IPS-NIHi11 (cell line): ENCODE measurements at regions not wholly inside any gene's neighbourhood (a gene's known extent, or its start where the extent isn't known, plus 50 kb on each side); places are given as distances from the start of the nearest gene placed in this dataset.

Source experiments
- DNase-seq: peaks from one replicate; pipeline ENCODE4 v3.0.0; 2012; ENCODE audit warnings: mixed read lengths, low spot score

DNA sequence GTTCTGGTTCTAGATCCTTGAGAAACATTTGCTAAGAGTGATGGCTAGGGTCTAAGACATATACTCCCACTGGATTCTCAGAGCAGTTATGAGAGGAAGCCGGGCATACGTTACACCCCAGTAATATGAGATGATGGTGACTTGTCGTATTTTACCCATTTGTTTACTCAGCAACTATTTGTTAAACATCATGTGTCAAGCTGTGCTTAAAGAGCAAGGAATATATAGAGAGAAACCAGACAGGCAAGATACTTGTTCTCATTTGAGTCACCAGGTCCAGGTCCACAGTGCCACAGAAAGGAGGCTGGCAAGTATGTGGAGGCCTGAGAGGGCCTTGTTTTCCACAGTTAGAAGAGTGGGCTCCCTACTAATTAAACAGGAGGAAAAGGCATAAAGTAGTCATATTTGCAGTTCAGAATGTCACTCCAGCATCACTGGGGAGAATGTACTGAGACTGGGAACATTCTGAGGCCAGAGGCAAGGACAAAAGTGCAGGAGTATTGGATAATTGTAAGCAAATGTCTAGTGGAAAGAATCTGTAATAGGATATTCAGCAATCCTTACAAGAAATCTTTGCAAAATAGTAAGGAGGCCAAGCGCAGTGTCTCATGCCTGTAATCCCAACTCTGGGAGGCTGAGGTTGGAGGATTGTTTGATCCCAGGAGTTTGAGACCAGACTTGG, 142.2 kb downstream of the IRS2 start:
- no peak for DNase-seq

DNA sequence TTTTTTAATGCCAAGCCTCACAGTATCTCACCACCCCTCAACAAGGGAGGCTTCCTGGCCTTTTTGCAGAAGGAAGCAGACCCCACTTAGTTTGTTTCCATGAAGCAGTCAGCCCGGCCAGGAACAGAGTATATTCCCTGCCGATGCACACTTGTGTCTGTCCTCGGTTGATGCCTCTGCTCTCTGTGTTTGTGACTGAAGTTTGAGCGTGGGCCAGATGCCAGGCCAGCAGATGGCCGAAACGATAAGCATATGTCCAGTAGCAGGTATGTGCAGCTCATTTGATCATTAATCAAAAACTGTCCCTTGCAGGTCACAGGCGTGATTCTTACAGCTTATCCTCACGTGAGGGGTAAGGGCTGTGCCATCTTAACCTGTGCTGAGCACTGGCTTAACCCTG, 144.0 kb downstream of the IRS2 start:
- no peak for DNase-seq

DNA sequence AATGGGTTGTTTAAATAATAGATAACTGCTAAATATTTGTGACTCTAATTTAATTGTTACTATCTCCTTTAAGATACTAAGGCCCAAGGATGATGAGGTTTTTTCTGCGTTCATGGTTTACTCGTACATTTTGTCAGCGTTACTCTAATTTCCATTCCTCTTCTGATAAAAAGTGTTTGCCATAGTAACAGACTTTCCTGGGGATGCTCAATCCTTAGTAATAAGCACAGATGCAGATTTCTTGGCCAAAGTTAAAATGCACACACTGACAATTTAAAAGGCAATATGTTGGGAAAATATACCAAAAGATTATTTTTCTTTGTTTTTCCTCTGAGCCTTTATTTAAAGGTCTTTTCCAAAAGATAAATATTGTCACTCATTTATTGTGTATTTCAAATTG, 149.6 kb downstream of the IRS2 start:
- no peak for DNase-seq

DNA sequence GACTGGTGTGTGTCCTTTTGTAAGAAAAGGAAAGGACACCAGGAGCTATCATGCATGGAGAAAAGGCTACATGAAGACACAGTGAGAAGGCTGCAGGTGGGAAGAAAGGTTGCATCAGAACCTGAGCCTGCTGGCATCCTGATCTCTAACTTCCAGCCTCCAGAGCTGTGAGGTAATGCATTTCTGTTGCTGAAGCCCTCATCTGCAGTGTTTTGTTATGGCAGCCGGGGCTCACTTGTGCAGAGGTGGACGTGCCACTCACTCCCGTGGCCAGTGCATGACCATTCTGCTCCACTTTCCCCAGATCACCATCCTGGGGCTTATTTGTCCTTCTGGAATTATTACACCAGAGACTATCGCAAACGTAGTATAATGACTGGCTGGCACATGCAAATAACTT, 155.3 kb downstream of the IRS2 start:
- no peak for DNase-seq

DNA sequence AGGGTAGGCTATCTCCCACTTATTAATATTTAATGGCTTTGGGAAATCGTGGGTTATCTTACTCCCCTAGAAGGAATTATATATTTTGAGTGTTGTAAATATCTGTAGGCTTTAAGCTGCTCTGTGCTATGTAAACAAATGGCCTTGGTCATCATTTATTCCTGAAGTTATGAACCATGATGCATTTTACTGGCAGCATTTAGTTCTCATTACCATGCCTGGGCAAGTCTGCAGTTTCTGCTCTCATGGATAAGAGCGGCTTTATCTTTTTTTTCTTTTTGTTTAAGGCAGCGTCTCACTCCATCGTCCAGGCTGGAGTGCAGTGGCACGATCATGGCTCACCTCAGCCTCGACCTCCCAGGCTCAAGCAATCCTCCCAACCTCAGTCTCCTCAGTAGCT, 156.1 kb downstream of the IRS2 start:
- DNase-seq: no peak

DNA sequence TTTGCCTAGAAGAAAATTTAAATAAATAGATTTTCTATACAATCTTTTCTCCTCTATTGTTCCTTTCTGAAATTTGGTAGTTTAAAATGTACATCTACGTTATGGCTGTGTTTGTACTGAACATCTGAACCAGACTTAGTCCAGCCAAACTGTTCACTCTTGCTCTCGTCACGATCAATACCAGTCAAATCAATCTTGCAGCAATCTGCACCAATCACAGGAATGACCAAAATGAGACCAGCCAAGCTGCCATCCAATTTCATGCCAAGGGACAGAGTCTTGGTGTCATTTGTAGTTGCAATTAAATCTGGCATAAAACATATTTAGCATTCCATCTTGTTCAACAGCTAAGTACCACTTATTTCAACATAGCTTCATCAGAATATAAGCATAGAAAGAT, 156.6 kb downstream of the IRS2 start:
- no peak for DNase-seq

DNA sequence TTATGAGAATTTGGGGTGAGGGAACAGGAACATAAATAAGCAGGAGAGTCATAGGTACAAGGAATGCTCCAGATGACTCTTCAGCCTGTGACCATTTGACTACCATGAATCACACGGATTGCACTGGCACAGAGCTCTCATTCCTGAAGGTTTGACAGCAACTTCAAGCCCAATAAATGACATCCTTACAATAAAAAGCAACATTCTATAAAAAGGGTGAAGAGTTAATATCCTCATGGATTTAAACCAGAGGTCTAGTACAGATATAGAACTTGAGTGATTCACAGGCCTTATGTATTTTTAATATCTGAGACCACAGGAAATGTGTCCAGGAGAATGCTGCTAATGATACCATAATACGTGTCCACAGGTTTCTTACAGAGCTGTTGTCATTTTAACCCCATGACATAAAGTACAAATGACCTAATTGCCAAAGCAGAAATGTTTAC, 158.1 kb downstream of the IRS2 start:
- DNase-seq: no peak

DNA sequence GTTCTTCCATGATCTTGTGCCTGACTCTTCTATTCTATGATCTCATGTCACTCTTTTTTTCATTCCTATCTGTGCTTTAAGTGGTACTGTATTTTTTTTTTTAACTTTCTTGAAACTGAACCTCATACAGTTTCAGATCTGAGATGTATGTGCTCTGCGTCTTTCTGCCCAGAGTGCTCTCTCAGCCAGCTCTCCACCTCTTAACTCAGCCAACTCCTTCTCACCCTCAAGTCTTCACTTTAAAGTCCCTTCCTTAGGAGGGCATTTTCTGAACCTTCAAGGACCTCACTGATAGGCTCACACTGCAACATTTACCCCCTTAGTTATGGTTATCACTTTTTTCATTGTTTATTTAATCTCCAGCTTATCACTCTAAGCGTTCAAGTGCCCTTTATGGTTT, 158.7 kb downstream of the IRS2 start:
- no peak for DNase-seq

DNA sequence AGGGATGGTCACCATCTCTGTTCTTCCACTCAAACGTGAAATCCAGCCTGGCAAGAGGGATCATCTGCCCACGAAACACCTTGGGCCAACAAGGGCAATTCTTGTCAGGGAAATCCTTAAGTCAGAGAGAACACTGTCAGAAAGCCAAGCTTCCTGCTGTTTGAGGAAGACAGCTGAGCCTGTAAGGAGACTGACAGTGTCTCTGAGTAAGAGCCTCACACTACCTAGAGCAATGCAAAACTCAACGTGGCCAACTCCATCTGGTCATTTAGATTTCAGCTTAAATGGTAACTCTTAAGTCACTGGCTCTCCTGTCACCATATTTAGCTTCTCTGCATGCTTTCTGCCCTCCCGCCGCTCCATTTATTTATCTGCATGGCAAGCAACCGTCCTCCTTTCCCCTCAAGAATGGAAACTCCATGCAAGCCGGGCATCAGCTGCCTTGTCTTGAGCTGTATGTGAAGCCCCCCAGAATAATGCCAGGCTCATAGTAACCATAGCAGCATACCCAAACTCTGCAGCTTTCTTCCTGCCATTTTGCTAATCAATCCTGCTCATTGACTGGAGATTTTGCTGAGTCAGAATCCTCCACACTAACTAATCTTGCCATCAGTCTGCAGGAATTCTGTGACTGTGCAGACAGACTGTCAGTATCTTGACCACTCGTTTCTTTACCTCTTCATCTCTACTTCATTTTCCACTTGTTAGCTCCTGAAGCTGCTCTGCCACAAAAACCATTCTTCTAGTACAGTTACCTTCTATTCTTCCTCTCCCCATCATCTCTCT, 159.8 kb downstream of the IRS2 start:
- DNase-seq: no peak

DNA sequence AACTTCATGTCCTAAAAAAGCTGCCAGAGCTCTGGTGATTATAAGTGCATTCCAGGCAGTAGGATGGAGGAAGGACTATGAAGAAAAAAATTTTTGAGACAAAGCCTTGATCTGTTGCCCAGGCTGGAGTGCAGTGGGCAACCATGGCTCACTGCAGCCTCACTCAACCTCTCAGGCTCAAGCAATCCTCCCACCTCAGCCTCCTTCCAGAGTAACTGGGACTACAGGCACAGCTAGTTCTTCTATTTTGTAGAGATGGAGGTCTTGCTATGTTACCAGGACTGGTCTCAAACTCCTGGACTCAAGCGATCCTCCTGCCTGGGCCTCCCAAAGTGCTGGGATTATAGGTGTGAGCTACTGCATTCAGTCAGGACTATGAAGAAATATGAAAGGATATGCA, 161.2 kb downstream of the IRS2 start:
- no peak for DNase-seq

DNA sequence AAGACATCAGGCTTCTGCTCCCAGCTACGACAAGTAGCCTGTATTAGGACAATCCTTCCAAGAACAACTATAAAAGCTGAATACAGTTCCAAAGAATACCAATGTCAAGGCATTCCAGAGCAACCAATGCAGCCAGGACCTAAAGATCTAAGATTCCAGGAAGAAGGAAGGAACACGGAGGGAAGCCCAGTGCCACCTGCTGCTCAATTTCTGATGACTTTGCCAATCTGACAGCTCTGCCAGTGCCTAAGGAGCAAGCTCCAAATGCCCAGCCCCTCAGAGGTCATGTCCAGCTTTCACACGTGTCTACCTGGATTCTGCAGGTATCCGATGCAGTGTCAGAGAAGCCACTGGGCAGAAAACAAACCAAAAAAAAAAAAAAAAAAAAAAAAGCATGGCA, 164.4 kb downstream of the IRS2 start:
- no peak for DNase-seq

DNA sequence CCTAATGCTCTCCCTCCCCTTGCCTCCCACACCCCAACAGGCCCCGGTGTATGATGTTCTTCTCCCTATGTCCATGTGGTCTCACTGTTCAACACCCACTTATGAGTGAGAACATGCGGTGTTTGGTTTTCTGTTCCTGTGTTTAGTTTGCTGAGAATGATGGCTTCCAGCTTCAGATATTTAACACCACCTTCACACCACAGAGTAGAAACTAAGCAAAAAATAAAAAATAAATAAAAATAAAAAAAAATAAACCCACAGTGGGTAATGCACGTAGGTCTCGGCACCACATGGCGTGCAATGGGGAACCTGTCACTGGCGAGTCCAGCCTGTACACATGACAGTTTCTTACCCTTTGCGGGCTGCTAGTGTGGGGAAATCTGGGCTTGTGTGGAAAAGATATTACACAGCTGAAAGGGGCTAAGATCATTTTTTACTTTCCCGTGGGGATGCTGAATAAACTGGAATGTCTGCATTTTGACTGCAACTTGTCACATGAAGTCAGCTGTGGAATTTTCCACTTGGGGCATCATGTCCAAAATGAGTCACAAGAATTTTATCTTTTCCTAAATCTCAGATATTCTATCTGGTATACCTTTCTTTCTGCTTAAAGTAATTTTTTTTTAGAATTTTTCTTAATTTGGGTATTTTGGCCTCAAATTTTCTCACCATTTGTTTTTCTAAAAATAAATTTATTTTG, 170.5 kb downstream of the IRS2 start:
- DNase-seq: no peak

DNA sequence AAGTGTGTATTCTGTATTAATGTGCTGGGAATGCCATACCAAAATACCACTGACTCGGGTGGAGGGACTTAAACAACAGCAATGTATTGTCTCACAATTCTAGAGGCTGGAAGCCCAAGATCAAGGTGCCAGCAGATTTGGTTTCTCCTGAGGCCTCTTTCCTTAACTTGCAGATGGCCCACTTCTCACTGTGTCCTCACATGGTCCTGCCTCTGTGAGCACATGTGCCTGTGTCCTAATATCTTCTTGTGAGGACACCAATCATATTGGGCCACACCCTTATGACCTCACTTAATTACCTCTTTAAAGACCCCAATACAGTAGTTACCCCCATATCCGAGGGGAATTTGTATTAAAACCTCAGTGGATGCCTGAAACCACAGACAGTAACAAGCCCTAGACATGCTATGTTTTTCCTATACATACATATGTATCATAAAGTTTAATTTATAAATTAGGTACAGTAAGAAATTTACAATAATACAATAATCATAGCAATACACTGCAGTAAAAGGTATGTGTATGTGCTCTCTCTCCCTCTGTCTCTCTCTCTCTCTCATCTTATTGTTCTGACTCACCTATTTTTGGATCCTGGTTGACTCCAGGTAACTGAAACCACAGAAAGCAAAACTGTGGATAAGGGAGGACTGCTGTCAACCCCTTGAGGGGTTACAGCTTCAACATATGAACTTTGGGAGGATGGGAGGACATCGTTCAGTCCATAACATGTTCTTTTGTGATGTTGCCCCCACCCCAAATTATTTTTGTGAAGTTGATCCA, 174.3 kb downstream of the IRS2 start:
- no peak for DNase-seq

DNA sequence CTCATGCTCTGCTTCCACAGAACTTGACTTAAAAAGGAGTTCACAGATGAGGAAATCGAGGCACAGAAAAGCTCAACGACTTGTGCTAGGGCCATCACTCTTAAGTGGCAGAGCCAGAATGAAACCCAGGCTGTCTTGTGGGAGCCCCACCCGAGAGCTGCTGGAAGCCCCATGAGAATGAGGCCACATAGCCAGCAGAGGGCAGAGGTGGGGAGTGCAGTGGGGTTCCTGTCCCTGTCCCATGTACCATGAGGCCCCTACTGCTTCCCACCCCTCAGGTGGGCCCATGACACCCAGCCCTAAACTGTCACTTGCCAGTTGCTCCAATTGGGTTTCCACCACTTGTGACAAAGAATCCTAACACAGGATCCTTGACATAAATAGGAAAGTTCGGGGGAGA, 175.9 kb downstream of the IRS2 start:
- peak; percentile 32 for DNase-seq

DNA sequence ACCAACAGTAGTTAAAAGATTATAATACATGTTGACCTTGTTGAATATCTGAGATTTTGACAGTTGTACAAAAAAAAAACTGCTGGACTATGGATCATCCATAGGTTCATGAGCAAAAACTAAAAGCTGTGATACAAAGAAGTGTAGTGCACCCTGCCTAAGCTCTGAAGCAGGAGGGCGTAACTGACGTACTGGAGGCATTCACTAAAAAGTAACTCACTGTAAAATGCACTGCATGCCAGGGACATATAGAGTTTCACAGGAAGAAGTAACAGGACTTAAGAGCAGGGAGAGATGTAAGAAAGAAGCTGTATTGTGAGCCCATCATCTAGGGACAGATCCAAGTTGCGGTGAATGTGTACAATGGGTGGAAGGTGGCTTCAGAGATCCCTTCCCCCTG, 177.9 kb downstream of the IRS2 start:
- DNase-seq: no peak

DNA sequence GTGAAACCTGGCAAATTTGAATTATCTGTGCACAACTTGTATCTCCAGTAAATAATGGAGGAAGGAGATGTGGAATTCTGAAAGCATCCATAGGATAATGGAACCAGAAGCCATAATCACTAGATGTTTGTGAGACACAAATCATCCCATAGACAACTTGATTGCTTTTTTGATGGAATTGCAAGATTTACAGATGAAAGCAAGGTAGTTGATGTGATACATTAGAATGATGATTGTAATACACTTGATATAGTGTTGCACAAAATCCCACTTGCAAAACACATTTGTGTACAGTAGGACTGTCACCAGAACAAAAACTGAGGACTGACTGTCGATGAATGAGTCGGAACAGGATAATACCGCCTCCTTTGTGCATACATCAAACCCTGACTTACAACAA, 178.3 kb downstream of the IRS2 start:
- DNase-seq: no peak

DNA sequence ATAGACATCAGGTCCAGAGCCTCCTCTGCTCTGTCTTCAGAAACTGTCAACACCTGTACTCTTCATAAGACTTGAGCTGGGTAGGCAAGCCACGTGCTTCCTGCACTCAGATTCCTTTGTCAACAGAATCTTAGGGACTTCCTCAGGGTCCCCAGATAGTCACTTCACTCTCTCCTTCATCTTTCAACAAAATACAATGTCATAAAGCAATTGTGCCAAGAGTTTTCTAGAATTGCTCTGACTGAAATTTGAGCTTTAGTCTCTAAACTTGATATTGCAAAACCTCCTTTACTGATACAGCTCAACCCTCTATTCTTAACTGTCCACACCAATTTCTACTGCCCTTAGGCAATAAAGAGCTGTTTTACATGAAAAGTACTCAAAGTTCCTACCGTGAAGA, 179.9 kb downstream of the IRS2 start:
- DNase-seq: no peak

DNA sequence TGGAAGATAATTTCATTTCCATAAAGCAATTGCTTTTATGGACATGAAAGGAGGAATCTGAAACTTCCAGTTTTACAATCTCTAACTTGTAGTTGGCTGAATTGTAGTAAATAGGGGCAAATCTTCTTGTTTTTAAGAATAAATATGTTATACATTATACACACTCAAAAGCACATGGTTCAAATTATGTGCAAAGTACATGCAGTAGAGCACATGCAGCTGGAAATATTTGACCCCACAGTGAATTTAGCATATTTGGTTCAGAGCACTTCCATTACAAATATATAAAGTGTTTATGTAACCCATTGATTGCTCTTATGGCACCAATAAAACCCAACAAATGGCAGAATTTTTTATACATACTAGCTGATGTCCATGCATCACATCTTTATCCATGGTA, 180.5 kb downstream of the IRS2 start:
- no peak for DNase-seq

DNA sequence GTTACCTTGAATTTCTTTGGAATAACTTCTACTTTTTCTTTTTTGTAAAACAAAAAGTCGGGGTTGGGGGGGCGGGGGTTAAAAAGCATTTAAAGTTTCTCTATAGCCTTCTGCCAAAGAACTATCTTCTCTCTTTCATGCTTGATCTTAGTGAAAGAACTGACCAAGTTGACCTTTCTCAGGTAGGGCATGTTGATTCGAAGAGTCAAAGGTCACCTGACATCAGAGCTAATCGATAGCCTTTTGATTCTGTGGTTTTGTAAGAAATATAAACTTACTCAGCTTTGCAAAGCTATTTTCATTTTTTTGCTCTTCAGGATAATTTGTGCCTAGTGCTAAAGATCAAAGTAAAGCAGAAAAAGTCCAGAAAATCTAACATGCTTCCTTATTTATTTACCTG, 181.5 kb downstream of the IRS2 start:
- DNase-seq: no peak

DNA sequence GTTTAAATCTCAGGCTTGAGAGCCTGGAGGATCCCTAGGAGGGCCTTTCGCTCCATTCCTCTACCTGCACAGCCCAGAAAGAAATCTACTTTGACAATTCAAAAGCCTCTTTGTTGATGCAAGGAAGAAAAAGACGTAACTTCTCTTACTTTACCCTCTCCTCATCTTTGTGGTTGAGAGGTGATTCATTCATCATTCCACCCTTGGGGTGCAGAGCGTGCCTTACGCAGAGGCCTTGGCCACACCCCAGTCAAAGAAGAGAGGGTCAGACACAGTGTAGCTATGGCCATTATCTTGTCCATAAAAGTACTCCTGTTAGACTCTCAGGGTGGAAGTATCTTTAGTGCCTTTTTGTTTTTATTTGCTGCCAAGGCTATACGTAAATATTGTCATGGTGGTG, 184.0 kb downstream of the IRS2 start:
- DNase-seq: no peak

DNA sequence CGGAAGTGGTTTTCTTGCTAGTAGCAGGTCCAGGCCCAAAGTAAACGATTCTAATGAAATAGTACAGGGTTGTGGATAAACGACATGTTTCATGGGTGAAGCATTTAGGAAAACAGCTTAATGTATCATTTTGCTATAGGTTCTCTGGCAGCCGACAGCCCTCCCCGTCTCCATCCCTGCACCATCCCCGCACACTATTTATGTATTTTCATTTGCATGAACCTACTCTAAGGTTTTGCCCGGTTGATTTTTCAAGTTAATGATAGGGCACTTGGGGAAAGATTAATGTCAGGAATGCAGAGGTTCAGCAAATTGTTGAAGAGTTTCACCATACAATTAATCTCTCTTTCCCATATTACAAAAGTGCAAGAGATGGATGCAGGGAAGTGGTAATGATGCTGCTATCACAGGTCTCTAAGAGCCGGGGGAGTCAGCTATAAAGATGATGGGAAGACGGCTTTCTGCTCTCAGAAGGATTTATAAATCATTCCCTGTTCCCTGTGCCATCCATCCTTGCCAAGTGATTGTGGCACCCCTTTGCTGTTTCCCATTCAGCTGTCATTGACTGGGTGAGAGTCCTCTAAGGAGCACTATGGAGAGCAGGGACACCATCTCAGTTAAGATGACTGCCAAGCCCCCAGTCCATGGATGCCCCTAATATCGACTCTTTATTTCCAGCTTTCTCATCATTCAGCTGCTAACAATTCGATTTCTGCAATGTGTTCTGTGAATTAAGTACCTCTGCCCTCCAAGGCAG, 186.3 kb downstream of the IRS2 start:
- DNase-seq: no peak

DNA sequence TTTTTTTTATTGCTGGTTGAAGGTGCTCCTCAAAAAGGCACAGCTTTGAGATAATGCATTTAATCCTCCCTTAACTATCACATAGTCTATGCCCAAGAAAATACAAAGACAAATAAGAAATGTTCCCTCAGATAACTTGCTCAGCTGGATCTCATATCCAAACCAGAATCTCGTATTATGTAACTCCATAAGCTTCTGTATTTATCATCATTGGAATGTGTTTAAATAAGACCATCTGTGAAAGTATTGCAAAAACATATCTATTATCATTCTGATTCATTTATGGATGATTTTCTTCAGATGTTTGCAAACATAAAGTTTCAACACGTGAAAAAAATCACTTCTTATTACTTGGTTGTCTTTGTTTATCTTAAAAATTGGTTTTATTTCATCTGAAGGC, 190.9 kb downstream of the IRS2 start:
- DNase-seq: no peak
